A673 (cell line): ENCODE measurements at regions not wholly inside any gene's neighbourhood (a gene's known extent, or its start where the extent isn't known, plus 50 kb on each side); places are given as distances from the start of the nearest gene placed in this dataset.

Source experiments
- EZH2 ChIP-seq: fragments of 200-600 bp; sonication (generic); IDR thresholded peaks from 2 replicates; pipeline ENCODE4 v1.6.1; 2017; ENCODE audit warnings: borderline replicate concordance, low read depth, mild to moderate bottlenecking, mixed read lengths, antibody characterized with exemption, low read length; ENCODE audit not compliant: poor library complexity, severe bottlenecking
- TF ChIP-seq, protein P1 (sequence below): fragments of 300-800, 200-600 bp; sonication (generic); conservative IDR thresholded peaks from 2 replicates; pipeline ENCODE4 v1.5.1; 2017; ENCODE audit warnings: low read depth, mild to moderate bottlenecking, antibody characterized with exemption, low read length, moderate library complexity, mixed read lengths

GRCh38 chr1:190759807-190760206, 282.1 kb upstream of the BRINP3 start:
- TF ChIP-seq, protein P1, sequence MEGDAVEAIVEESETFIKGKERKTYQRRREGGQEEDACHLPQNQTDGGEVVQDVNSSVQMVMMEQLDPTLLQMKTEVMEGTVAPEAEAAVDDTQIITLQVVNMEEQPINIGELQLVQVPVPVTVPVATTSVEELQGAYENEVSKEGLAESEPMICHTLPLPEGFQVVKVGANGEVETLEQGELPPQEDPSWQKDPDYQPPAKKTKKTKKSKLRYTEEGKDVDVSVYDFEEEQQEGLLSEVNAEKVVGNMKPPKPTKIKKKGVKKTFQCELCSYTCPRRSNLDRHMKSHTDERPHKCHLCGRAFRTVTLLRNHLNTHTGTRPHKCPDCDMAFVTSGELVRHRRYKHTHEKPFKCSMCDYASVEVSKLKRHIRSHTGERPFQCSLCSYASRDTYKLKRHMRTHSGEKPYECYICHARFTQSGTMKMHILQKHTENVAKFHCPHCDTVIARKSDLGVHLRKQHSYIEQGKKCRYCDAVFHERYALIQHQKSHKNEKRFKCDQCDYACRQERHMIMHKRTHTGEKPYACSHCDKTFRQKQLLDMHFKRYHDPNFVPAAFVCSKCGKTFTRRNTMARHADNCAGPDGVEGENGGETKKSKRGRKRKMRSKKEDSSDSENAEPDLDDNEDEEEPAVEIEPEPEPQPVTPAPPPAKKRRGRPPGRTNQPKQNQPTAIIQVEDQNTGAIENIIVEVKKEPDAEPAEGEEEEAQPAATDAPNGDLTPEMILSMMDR: no peak
- TF ChIP-seq EZH2: no peak
